Nephron (organoid): ENCODE measurements at regions not wholly inside any gene's neighbourhood (a gene's known extent, or its start where the extent isn't known, plus 50 kb on each side); places are given as distances from the start of the nearest gene placed in this dataset.

ENCODE experiments used
- H3K27ac Mint-ChIP-seq, 3 experiments: 2 replicates each; pipeline ENCODE4 v1.8.0; 2020; ENCODE audit warnings: mixed read lengths in 3 of 3, mild to moderate bottlenecking in 2 of 3, moderate library complexity in 1 of 3
- H3K27me3 Mint-ChIP-seq: 2 replicates; pipeline ENCODE4 v1.8.0; 2021; ENCODE audit warnings: low read depth, mild to moderate bottlenecking, moderate library complexity, mixed read lengths
- H3K36me3 Mint-ChIP-seq: 2 replicates; pipeline ENCODE4 v1.8.0; 2020; ENCODE audit warnings: low read depth, mixed read lengths
- H3K4me1 Mint-ChIP-seq: 2 replicates; pipeline ENCODE4 v1.8.0; 2020; ENCODE audit warnings: mixed read lengths
- H3K4me3 Mint-ChIP-seq, 3 experiments: 2 replicates each; pipeline ENCODE4 v1.8.0; 2020; ENCODE audit warnings: mild to moderate bottlenecking in 3 of 3, mixed read lengths in 3 of 3, moderate library complexity in 2 of 3
- H3K9me3 Mint-ChIP-seq: 2 replicates; pipeline ENCODE4 v1.8.0; 2020; ENCODE audit warnings: mixed read lengths
- TF ChIP-seq, protein P1 (sequence below), 3 experiments: fragments of 200-600 bp; sonication (generic); IDR thresholded peaks; one replicate each; pipeline ENCODE4 v1.5.0; 2021; ENCODE audit warnings: antibody characterized with exemption in 3 of 3; ENCODE audit not compliant: unreplicated experiment in 3 of 3

DNA sequence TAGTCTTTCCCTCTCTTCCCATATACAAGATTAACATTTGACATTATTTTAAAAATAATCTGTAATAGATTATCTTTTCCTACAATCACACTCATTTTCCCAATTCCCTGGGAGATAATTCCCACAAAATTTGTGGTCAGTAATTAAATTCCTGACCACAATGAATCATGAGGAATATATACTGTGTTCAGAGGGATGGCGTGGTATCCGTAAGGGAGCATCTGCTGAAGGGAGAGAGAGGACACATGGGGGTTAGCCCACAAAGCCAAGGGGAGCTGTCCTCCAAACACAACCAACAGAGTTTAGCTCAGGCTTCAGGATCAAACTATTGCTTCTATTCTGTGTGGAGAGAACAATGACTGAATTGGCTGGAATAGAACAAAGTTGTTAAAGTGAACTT, 57.1 kb upstream of the PPP2R5A start:
- TF ChIP-seq, protein P1, sequence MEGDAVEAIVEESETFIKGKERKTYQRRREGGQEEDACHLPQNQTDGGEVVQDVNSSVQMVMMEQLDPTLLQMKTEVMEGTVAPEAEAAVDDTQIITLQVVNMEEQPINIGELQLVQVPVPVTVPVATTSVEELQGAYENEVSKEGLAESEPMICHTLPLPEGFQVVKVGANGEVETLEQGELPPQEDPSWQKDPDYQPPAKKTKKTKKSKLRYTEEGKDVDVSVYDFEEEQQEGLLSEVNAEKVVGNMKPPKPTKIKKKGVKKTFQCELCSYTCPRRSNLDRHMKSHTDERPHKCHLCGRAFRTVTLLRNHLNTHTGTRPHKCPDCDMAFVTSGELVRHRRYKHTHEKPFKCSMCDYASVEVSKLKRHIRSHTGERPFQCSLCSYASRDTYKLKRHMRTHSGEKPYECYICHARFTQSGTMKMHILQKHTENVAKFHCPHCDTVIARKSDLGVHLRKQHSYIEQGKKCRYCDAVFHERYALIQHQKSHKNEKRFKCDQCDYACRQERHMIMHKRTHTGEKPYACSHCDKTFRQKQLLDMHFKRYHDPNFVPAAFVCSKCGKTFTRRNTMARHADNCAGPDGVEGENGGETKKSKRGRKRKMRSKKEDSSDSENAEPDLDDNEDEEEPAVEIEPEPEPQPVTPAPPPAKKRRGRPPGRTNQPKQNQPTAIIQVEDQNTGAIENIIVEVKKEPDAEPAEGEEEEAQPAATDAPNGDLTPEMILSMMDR (IDR thresholded peaks at IDR 0.05; ENCODE audit: unreplicated experiment in 3 of 3), result no peak
- Mint-ChIP-seq H3K27me3 (peaks cover 11% of the 10 kb centered on the region), H3K4me1 (peaks cover 14% of the 10 kb centered on the region), H3K27ac (peak overlapping the region in 1 of 3 experiments; percentile 70), H3K4me3 (no peak overlapping the region), H3K36me3 (no peaks in the 10 kb centered on the region), H3K9me3 (no peaks in the 10 kb centered on the region)

DNA sequence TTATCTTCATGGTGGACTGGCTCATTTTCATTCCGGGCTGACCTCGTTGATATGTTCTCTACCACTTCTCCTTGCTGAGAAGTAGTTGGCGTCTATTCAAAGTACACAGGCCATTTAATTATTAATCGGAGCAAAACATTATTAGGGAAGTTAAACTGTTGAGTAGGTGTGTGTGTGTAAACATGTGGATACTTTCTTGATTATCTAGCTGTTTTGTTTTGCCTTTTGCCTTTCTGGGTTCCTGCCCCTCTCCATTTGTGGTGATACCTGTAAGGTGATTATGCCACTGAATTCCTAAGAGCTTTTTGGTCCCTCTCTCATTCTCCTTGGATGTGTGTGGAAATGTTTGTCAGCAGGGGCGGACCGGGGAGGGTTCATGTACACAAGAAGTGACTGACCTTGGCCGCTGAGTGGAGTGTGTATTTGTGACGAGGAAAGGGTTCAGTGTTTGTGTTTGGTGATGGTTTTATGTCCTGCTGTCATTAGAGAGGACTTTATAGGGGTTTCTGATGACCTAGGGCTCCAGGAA, 56.6 kb upstream of the PPP2R5A start:
- peaks cover 16% of the 10 kb centered on the region for H3K27me3 Mint-ChIP-seq
- H3K4me1 Mint-ChIP-seq, result peaks cover 14% of the 10 kb centered on the region
- TF ChIP-seq, protein P1 (IDR thresholded peaks at IDR 0.05; ENCODE audit: unreplicated experiment in 3 of 3), result no peak
- no peaks in the 10 kb centered on the region for H3K36me3 Mint-ChIP-seq
- no peaks in the 10 kb centered on the region for H3K9me3 Mint-ChIP-seq
- H3K27ac Mint-ChIP-seq, result peak overlapping the region in 1 of 3 experiments; percentile 70
- H3K4me3 Mint-ChIP-seq, result no peak overlapping the region

DNA sequence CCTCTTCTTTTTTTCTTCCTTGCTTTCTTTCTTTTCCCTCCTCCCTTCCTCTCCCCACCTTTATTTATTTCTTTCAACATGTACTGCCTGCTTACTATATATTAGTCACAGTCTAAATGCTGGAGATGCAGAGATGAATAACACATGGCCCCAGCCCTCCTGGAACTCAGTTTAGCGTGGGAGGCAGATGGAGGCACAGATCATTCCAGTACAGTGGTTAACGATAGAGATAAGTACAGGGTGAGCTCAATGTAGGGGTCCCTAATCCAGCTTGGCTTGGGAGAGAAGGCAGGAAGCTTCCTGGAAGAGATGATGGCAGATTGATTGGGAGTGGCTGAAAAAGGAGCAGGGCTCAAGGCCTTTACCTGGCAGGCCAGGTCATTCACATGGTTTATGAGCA, 55.6 kb upstream of the PPP2R5A start:
- H3K9me3 Mint-ChIP-seq, result no peaks in the 10 kb centered on the region
- TF ChIP-seq, protein P1 (IDR thresholded peaks at IDR 0.05; ENCODE audit: unreplicated experiment in 3 of 3), result no peak
- peaks cover 18% of the 10 kb centered on the region for H3K4me1 Mint-ChIP-seq
- peaks cover 17% of the 10 kb centered on the region for H3K27me3 Mint-ChIP-seq
- H3K4me3 Mint-ChIP-seq, result no peak overlapping the region
- no peak overlapping the region for H3K27ac Mint-ChIP-seq
- H3K36me3 Mint-ChIP-seq, result no peaks in the 10 kb centered on the region

DNA sequence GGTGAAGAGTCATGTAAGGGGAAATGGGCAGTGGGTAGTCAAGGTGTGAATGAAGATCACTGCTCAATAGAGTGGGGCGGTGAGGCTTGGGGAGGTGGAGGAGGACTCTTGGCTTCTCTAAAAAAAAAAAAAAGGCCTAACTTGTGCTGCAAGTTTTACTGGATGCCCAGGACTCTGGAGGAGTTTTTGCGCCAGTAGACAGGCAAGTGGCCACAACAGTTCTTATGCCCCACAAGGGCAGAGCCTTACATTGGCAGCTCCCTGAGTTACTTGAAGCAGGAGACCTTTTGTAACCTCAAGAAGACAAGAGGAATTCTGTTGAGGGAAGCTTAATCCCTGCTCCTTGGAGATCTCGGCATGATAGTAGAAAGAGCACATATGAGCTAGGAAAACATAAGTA, 54.9 kb upstream of the PPP2R5A start:
- Mint-ChIP-seq H3K27me3 (peaks cover 17% of the 10 kb centered on the region), H3K36me3 (no peaks in the 10 kb centered on the region), H3K27ac (no peak overlapping the region), H3K4me3 (no peak overlapping the region), H3K9me3 (no peaks in the 10 kb centered on the region), H3K4me1 (peaks cover 19% of the 10 kb centered on the region)
- TF ChIP-seq, protein P1 (IDR thresholded peaks at IDR 0.05; ENCODE audit: unreplicated experiment in 3 of 3), result no peak

DNA sequence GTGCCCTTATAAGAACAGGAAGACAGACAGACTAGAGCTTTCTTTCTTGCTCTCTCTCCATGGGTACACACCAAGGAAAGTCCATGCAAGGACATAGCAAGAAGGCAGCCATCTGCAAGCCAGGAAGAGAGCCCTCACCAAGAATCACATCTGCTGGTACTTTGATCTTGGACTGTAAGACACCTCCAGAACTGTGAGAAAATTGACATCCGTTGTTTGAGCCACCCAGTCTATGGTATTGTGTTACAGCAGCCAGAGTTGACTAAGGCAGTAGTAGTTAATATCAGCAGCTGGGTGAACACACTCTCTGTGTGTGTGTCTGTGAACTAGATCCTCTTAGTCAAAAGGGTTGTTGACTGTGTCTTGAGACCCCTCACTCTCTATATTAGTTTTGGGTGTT, 53.8 kb upstream of the PPP2R5A start:
- H3K4me3 Mint-ChIP-seq, result no peak overlapping the region
- no peaks in the 10 kb centered on the region for H3K36me3 Mint-ChIP-seq
- H3K4me1 Mint-ChIP-seq, result peaks cover 24% of the 10 kb centered on the region
- TF ChIP-seq, protein P1 (IDR thresholded peaks at IDR 0.05; ENCODE audit: unreplicated experiment in 3 of 3), result no peak
- H3K27ac Mint-ChIP-seq, result no peak overlapping the region
- no peaks in the 10 kb centered on the region for H3K9me3 Mint-ChIP-seq
- peaks cover 20% of the 10 kb centered on the region for H3K27me3 Mint-ChIP-seq

DNA sequence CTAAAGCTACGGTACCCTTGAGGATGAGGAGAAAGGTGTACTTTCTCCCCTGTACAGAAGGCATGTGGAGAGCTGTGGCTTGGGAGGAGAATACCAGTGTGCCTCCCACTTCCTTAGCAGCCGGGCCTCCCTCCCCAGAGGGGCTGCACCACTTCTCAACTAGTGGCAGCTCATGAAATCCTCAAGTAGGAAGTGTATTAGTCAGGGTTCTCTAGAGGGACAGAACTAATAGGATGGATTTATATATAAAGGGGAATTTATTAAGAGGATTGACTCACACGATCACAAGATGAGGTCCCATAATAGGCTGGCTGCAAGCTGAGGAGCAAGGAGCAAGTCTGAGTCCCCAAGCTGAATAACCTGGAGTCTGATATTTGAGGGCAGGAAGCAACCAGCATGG, 53.1 kb upstream of the PPP2R5A start:
- H3K27ac Mint-ChIP-seq, result no peak overlapping the region
- H3K4me1 Mint-ChIP-seq, result peaks cover 24% of the 10 kb centered on the region
- no peak overlapping the region for H3K4me3 Mint-ChIP-seq
- TF ChIP-seq, protein P1 (IDR thresholded peaks at IDR 0.05; ENCODE audit: unreplicated experiment in 3 of 3), result no peak
- no peaks in the 10 kb centered on the region for H3K9me3 Mint-ChIP-seq
- peaks cover 20% of the 10 kb centered on the region for H3K27me3 Mint-ChIP-seq
- H3K36me3 Mint-ChIP-seq, result no peaks in the 10 kb centered on the region
